ENCODE measurements at regions not wholly inside any gene's neighbourhood (a gene's known extent, or its start where the extent isn't known, plus 50 kb on each side); places are given as distances from the start of the nearest gene placed in this dataset.

GRCh38 chr1:157288006-157288405, 149.8 kb upstream of the ETV3 start:
- 8% methylated on average over 1 of the region's 1 CpG for whole genome bisulfite sequencing (ENCODE audit: low lambda C conversion rate)

GRCh38 chr1:157287462-157287861, 149.3 kb upstream of the ETV3 start:
- H3K4me1 ChIP-seq (ENCODE audit: control insufficient read depth in 1 of 2, insufficient read depth in 2 of 2, low read depth in 1 of 2, low read length in 1 of 2) = no peaks in the 10 kb centered on the region
- H4K20me1 ChIP-seq (ENCODE audit: insufficient read depth) = no peaks in the 10 kb centered on the region
- peaks cover 18% of the 10 kb centered on the region; the same call in 1 of the 2 replicates for H3K27me3 ChIP-seq (ENCODE audit: insufficient read depth)
- no peaks in the 10 kb centered on the region for H3K36me3 ChIP-seq (replicated peaks in 1 of 2; ENCODE audit: control insufficient read depth in 1 of 2, insufficient read depth in 2 of 2, low read length in 1 of 2)
- DNase-seq = no peak
- no peak overlapping the region for H2AFZ ChIP-seq (ENCODE audit: low read depth)
- WGBS (ENCODE audit: low lambda C conversion rate) = 0% methylated on average over 5 of the region's 5 CpGs
- H3F3A ChIP-seq (replicated peaks; ENCODE audit: insufficient read depth) = no peaks in the 10 kb centered on the region
- no peaks in the 10 kb centered on the region for H3K79me2 ChIP-seq (ENCODE audit: insufficient read depth)
- no peaks in the 10 kb centered on the region for H3K9me3 ChIP-seq
- H3K4me2 ChIP-seq = no peak overlapping the region
- CTCF ChIA-PET = interaction anchor here (0.6 kb wide), 1 partner anchor 74 kb away, joined by 3 read pairs; no protein-coding TSS in a partner anchor
- no peaks in the 10 kb centered on the region for H3K9me2 ChIP-seq
- H3K4me3 ChIP-seq (ENCODE audit: low read depth in 2 of 2, low read length in 1 of 2) = no peak overlapping the region
- POLR2A ChIA-PET = no interaction called here
- no peak overlapping the region for H3K9ac ChIP-seq
- H3K27ac ChIP-seq (ENCODE audit: low read depth in 2 of 2, low read length in 1 of 2) = no peak overlapping the region
- no peak for TF ChIP-seq CTCF (IDR thresholded peaks at IDR 0.05)
- no peak for TF ChIP-seq MEF2A (IDR thresholded peaks at IDR 0.05; ENCODE audit: borderline replicate concordance, low read depth)
- no peak for TF ChIP-seq CHD2 (IDR thresholded peaks at IDR 0.05; ENCODE audit: low read length, partially characterized antibody)
- no peak for TF ChIP-seq NRF1 (IDR thresholded peaks at IDR 0.05; ENCODE audit: low read depth, low read length)
- no peak for TF ChIP-seq RAD21 (IDR thresholded peaks at IDR 0.05; ENCODE audit: low read length)
- no peak for TF ChIP-seq EZH2phosphoT487 (IDR thresholded peaks at IDR 0.05; ENCODE audit: borderline replicate concordance, low read depth)
- no peak for TF ChIP-seq TAF1 (IDR thresholded peaks at IDR 0.05; ENCODE audit: borderline replicate concordance, low read depth, low read length)
- TF ChIP-seq FOSL2 (IDR thresholded peaks at IDR 0.05; ENCODE audit: borderline replicate concordance, low read depth) = no peak
- TF ChIP-seq USF2 (IDR thresholded peaks at IDR 0.05; ENCODE audit: borderline replicate concordance, low read depth, low read length) = no peak
- no peak for TF ChIP-seq USF1 (IDR thresholded peaks at IDR 0.05; ENCODE audit: borderline replicate concordance, low read depth)

More at GRCh38 chr1:157288006-157288405, 149.8 kb upstream of the ETV3 start:
- TF ChIP-seq RXRA (IDR thresholded peaks at IDR 0.05; ENCODE audit: borderline replicate concordance, low read depth) (no peak), ZBTB33 (IDR thresholded peaks at IDR 0.05; ENCODE audit: borderline replicate concordance, low read depth) (no peak), USF1 (IDR thresholded peaks at IDR 0.05; ENCODE audit: borderline replicate concordance, low read depth) (no peak), EP300 (IDR thresholded peaks at IDR 0.05; ENCODE audit: borderline replicate concordance in 1 of 2, low read depth in 1 of 2, low read length in 1 of 2) (no peak), FOXJ3 (CRISPR knock-in tag; IDR thresholded peaks at IDR 0.05) (no peak)
- no peaks in the 10 kb centered on the region for H3K4me1 ChIP-seq (ENCODE audit: control insufficient read depth in 1 of 2, insufficient read depth in 2 of 2, low read depth in 1 of 2, low read length in 1 of 2)
- no peak for DNase-seq
- POLR2A ChIA-PET = no interaction called here
- no peaks in the 10 kb centered on the region for H3K36me3 ChIP-seq (replicated peaks in 1 of 2; ENCODE audit: control insufficient read depth in 1 of 2, insufficient read depth in 2 of 2, low read length in 1 of 2)
- no peak overlapping the region for H3K4me2 ChIP-seq
- H3K9me3 ChIP-seq = no peaks in the 10 kb centered on the region
- no peaks in the 10 kb centered on the region for H3F3A ChIP-seq (replicated peaks; ENCODE audit: insufficient read depth)
- H3K9ac ChIP-seq = no peak overlapping the region
- no peaks in the 10 kb centered on the region for H4K20me1 ChIP-seq (ENCODE audit: insufficient read depth)
- CTCF ChIA-PET = interaction anchor here (0.6 kb wide), 1 partner anchor 73 kb away, joined by 3 read pairs; no protein-coding TSS in a partner anchor
- H2AFZ ChIP-seq (ENCODE audit: low read depth) = no peak overlapping the region
- H3K9me2 ChIP-seq = no peaks in the 10 kb centered on the region
- H3K27ac ChIP-seq (ENCODE audit: low read depth in 2 of 2, low read length in 1 of 2) = no peak overlapping the region
- H3K4me3 ChIP-seq (ENCODE audit: low read depth in 2 of 2, low read length in 1 of 2) = no peak overlapping the region
- peaks cover 23% of the 10 kb centered on the region; the same call in 1 of the 2 replicates for H3K27me3 ChIP-seq (ENCODE audit: insufficient read depth)
- no peaks in the 10 kb centered on the region for H3K79me2 ChIP-seq (ENCODE audit: insufficient read depth)

Data from SK-N-SH (cell line).